ENCODE measurements at regions not wholly inside any gene's neighbourhood (a gene's known extent, or its start where the extent isn't known, plus 50 kb on each side); places are given as distances from the start of the nearest gene placed in this dataset.

DNA sequence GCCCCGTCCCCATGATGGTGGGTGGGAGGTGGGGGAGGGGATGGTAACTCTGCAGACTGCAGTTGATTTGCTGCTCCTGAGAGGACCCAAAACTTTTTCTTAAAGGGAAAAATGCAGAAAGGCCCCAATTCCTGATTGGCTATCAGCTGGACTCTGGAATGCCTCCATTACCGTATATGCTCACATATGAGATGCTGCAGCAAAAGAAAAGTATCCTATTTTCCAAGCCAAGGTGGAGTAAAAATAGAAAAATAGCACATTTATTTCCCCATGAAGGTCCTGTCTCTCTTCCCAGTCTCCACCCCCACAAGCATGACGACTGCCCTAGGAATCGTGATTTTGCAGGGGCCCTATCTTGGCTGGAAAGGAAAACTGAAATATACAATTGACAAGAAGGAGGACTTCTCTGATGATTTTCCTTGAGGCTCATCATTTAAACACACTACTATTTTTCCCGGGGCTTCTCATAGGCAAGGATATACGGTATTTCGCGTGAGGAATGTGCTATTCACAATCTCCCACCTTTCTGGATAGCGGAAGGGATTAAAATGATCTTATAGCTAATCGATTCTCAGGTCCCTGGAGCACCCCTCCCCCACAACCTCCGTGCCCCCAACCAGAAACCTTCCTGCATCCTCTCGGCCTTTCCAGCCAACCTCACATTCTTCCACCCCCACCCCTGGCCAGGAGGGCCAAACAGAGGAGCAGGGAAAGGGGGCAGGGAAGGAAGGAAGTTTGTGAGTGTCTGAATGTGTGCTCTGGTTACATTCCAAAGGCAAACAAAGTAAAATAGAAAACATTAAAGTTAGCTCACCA lies 138.9 kb upstream of the CCND2 start:
- Mint-ChIP-seq H3K36me3 (ENCODE audit: low read depth) (no peaks in the 10 kb centered on the region), H3K9me3 (peaks cover 5% of the 10 kb centered on the region), H3K4me1 (peaks cover 54% of the 10 kb centered on the region), H3K4me3 (peak overlapping the region; percentile 62 to 77 (median 69)), H3K27me3 (ENCODE audit: low read depth) (peaks cover 12% of the 10 kb centered on the region), H3K27ac (peak overlapping the region; percentile 90 to 97 (median 90))
- TF ChIP-seq, protein P1, sequence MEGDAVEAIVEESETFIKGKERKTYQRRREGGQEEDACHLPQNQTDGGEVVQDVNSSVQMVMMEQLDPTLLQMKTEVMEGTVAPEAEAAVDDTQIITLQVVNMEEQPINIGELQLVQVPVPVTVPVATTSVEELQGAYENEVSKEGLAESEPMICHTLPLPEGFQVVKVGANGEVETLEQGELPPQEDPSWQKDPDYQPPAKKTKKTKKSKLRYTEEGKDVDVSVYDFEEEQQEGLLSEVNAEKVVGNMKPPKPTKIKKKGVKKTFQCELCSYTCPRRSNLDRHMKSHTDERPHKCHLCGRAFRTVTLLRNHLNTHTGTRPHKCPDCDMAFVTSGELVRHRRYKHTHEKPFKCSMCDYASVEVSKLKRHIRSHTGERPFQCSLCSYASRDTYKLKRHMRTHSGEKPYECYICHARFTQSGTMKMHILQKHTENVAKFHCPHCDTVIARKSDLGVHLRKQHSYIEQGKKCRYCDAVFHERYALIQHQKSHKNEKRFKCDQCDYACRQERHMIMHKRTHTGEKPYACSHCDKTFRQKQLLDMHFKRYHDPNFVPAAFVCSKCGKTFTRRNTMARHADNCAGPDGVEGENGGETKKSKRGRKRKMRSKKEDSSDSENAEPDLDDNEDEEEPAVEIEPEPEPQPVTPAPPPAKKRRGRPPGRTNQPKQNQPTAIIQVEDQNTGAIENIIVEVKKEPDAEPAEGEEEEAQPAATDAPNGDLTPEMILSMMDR (IDR thresholded peaks at IDR 0.05; ENCODE audit: unreplicated experiment in 3 of 3) = no peak

DNA sequence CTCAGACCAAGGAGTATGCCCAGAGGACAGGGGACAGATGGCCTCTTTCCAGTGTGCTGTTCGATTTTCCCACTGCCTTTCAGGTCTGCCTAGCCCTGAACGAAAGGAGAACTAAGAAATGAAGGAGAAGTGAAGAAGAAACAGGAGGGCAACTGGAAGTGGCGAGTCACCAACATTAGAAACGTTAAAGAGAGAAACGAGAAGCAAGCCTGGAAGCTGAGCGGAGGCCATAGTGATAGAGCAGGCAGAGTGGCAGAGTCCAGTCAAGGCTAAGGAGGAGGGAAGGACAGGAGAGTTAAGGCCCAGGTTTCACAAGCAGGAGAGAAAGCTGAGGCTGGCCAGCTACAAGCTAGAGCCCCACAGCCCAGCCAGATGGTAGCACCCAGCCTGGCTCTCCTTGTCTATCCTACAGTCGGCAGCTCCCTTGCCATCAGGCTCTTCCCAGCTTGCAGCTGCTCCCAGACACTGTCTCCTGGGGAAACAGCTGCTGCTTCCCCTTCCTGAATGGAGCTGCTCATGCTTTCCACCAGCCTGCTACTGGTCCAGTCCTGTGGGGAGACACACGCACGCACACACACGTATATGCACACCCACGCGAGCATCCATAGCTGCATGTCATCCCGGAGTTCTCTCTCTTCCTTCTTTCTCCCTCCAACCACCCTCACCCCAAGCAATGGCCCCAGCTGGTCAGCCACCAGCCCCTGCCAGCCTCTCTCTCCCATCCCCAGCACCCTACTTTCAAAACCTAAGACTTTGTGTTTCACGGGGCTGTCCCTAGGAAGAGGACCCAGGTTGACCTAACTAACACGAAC lies 139.7 kb upstream of the CCND2 start:
- Mint-ChIP-seq H3K27ac (peak overlapping the region; percentile 90 to 97 (median 90)), H3K36me3 (ENCODE audit: low read depth) (no peaks in the 10 kb centered on the region), H3K4me3 (peak overlapping the region; percentile 62 to 77 (median 69)), H3K27me3 (ENCODE audit: low read depth) (peaks cover 6% of the 10 kb centered on the region), H3K4me1 (peaks cover 49% of the 10 kb centered on the region), H3K9me3 (peaks cover 5% of the 10 kb centered on the region)
- TF ChIP-seq, protein P1 (IDR thresholded peaks at IDR 0.05; ENCODE audit: unreplicated experiment in 3 of 3) = no peak

DNA sequence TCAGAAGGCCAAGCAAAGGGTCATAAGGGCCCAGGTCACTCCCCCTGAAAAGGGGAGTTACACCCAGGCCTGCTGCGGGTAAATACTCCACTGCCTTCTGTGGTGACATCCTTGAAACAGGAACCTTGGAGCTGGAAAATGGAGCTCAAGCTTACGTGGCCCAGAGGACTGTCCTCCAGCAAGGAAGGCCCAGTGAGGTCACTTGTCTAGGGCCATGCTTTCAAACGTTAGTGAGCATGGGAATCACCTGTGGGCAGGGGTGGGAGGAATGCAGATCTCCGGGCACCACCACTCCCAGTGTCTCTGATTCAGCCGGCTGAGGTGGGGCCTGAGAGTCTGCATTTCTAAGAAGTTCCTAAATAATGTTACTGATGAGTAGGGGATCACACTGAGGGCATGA lies 140.5 kb upstream of the CCND2 start:
- TF ChIP-seq, protein P1 (IDR thresholded peaks at IDR 0.05; ENCODE audit: unreplicated experiment in 3 of 3) = no peak
- H3K36me3 Mint-ChIP-seq (ENCODE audit: low read depth) = no peaks in the 10 kb centered on the region
- H3K9me3 Mint-ChIP-seq = peaks cover 5% of the 10 kb centered on the region
- H3K27ac Mint-ChIP-seq = peak overlapping the region in 2 of 3 experiments; percentile 25 to 90
- no peak overlapping the region for H3K4me3 Mint-ChIP-seq
- peaks cover 6% of the 10 kb centered on the region for H3K27me3 Mint-ChIP-seq (ENCODE audit: low read depth)
- peaks cover 49% of the 10 kb centered on the region for H3K4me1 Mint-ChIP-seq

DNA sequence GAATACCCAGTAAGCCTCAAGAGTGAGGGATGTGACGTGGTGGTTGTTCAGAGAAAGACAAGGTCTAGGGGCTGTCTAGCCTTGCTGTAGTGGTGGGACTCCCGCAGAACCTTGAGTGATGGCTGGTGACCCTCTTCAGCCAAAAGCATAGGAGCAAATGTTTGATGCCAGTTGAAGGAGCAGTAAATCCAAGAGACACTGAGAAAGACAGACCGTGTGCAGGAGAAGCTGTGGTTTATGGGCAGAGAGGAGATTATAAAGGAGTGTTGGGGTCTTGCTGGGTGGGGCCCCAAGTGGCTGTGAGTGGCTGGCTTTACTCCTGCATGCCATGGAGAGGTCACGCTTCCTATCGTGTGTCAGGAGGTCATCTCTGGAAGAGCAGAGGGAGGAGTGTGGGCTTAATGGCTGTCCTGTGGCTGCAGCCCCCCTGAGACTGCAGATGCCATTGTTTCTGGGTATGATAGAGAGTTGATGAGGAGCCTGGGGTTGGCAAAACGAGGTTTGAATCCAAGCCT lies 152.0 kb upstream of the CCND2 start:
- Mint-ChIP-seq H3K27me3 (ENCODE audit: low read depth) (peaks cover 25% of the 10 kb centered on the region), H3K36me3 (ENCODE audit: low read depth) (no peaks in the 10 kb centered on the region), H3K27ac (peak overlapping the region in 1 of 3 experiments; percentile 71), H3K9me3 (no peaks in the 10 kb centered on the region), H3K4me1 (peaks cover 47% of the 10 kb centered on the region), H3K4me3 (no peak overlapping the region)
- TF ChIP-seq, protein P1 (IDR thresholded peaks at IDR 0.05; ENCODE audit: unreplicated experiment in 3 of 3) = no peak

DNA sequence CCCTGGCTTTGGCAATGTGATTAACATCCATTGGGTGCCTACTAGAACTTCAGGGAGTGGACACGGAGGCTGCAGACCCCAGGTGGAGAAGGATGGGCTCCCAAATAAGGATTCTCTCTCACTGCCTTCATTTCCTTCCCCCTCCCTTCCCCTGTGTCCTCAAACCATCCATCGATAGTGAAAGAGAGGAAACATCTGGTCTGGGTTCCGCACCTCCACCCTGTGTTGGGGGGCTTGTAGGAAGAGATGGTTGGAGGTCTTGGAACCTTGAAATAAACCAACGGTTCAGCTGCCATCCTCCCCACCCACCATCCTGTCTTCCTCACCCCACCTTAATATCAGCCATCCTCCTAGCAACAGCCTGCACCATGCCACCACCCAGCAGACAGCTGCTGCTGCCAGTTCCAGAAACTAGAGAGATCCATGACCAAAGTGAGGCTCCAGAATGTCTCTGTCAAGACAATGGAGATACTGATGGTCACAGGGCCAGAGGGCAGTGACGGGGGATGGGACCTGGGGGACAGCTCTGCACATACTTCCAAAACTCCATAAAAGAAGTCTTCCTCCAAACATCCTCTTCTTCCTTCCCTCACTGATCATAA lies 153.1 kb upstream of the CCND2 start:
- Mint-ChIP-seq H3K36me3 (ENCODE audit: low read depth) (no peaks in the 10 kb centered on the region), H3K27me3 (ENCODE audit: low read depth) (peaks cover 37% of the 10 kb centered on the region)
- TF ChIP-seq, protein P1 (IDR thresholded peaks at IDR 0.05; ENCODE audit: unreplicated experiment in 3 of 3) = no peak

More for the DNA sequence above, 153.1 kb upstream of the CCND2 start:
- H3K27ac Mint-ChIP-seq = peak overlapping the region in 1 of 3 experiments; percentile 71
- H3K4me1 Mint-ChIP-seq = peaks cover 52% of the 10 kb centered on the region
- no peak overlapping the region for H3K4me3 Mint-ChIP-seq
- no peaks in the 10 kb centered on the region for H3K9me3 Mint-ChIP-seq
